Chondrocyte (in vitro differentiated cells): ENCODE measurements at regions not wholly inside any gene's neighbourhood (a gene's known extent, or its start where the extent isn't known, plus 50 kb on each side); places are given as distances from the start of the nearest gene placed in this dataset.

Source experiments
- DNase-seq: peaks from one replicate; pipeline ENCODE4 v3.0.0; 2021; ENCODE audit warnings: mixed read lengths, low spot score
- H3K27ac Mint-ChIP-seq: one replicate; pipeline ENCODE4 v1.8.0; 2021; ENCODE audit warnings: mild to moderate bottlenecking, moderate library complexity, mixed read lengths; ENCODE audit not compliant: unreplicated experiment
- H3K27me3 Mint-ChIP-seq: 2 replicates; pipeline ENCODE4 v1.8.0; 2021; ENCODE audit warnings: low read depth, mixed read lengths
- H3K36me3 Mint-ChIP-seq: 2 replicates; pipeline ENCODE4 v1.8.0; 2021; ENCODE audit warnings: low read depth, mixed read lengths
- H3K4me1 Mint-ChIP-seq: 2 replicates; pipeline ENCODE4 v1.8.0; 2021; ENCODE audit warnings: low read depth, mild to moderate bottlenecking, mixed read lengths
- H3K4me3 Mint-ChIP-seq: one replicate; pipeline ENCODE4 v1.8.0; 2021; ENCODE audit warnings: mild to moderate bottlenecking, moderate library complexity, mixed read lengths; ENCODE audit not compliant: unreplicated experiment
- H3K9me3 Mint-ChIP-seq: 2 replicates; pipeline ENCODE4 v1.8.0; 2021; ENCODE audit warnings: low read depth, mixed read lengths
- CTCF ChIP-seq: fragments of 200-600 bp; sonication (generic); IDR thresholded peaks from 2 replicates; pipeline ENCODE4 v1.5.0; 2021; ENCODE audit warnings: antibody characterized with exemption, mild to moderate bottlenecking, moderate library complexity

- no peak overlapping the region for H3K27ac Mint-ChIP-seq
- DNase-seq = no peak
- no peaks in the 10 kb centered on the region for H3K9me3 Mint-ChIP-seq
- no peaks in the 10 kb centered on the region for H3K4me1 Mint-ChIP-seq
- no peaks in the 10 kb centered on the region for H3K36me3 Mint-ChIP-seq
- peaks cover 2% of the 10 kb centered on the region for H3K27me3 Mint-ChIP-seq
- no peak for TF ChIP-seq CTCF
- no peak overlapping the region for H3K4me3 Mint-ChIP-seq
Observed at GRCh38 chr14:28607661-28608060, 158.9 kb upstream of the FOXG1 start.

- H3K27ac Mint-ChIP-seq = no peak overlapping the region
- no peaks in the 10 kb centered on the region for H3K36me3 Mint-ChIP-seq
- DNase-seq = no peak
Observed at GRCh38 chr14:28608443-28608842, 158.1 kb upstream of the FOXG1 start.

GRCh38 chr14:28608851-28609828 is 157.4 kb upstream of the FOXG1 start:
- no peaks in the 10 kb centered on the region for H3K9me3 Mint-ChIP-seq
- DNase-seq = no peak
- TF ChIP-seq CTCF = peak; percentile 91
- H3K4me1 Mint-ChIP-seq = no peaks in the 10 kb centered on the region
- peaks cover 5% of the 10 kb centered on the region for H3K27me3 Mint-ChIP-seq
- H3K4me3 Mint-ChIP-seq = no peak overlapping the region
- no peak overlapping the region for H3K27ac Mint-ChIP-seq
- H3K36me3 Mint-ChIP-seq = no peaks in the 10 kb centered on the region

More at GRCh38 chr14:28608443-28608842, 158.1 kb upstream of the FOXG1 start:
- no peak overlapping the region for H3K4me3 Mint-ChIP-seq
- peaks cover 2% of the 10 kb centered on the region for H3K27me3 Mint-ChIP-seq
- no peaks in the 10 kb centered on the region for H3K4me1 Mint-ChIP-seq
- no peaks in the 10 kb centered on the region for H3K9me3 Mint-ChIP-seq
- TF ChIP-seq CTCF = no peak

GRCh38 chr14:28612414-28612813 is 154.2 kb upstream of the FOXG1 start:
- Mint-ChIP-seq H3K9me3 (no peaks in the 10 kb centered on the region), H3K36me3 (no peaks in the 10 kb centered on the region), H3K4me3 (no peak overlapping the region), H3K27ac (no peak overlapping the region), H3K27me3 (peaks cover 10% of the 10 kb centered on the region), H3K4me1 (no peaks in the 10 kb centered on the region)
- no peak for DNase-seq
- TF ChIP-seq CTCF = no peak

GRCh38 chr14:28613532-28613931 is 153.1 kb upstream of the FOXG1 start:
- no peak overlapping the region for H3K4me3 Mint-ChIP-seq
- H3K27me3 Mint-ChIP-seq = peaks cover 11% of the 10 kb centered on the region
- no peaks in the 10 kb centered on the region for H3K36me3 Mint-ChIP-seq
- no peak overlapping the region for H3K27ac Mint-ChIP-seq
- no peak for TF ChIP-seq CTCF
- no peaks in the 10 kb centered on the region for H3K4me1 Mint-ChIP-seq
- DNase-seq = no peak
- H3K9me3 Mint-ChIP-seq = no peaks in the 10 kb centered on the region
